SIG-M5 (cell line): ENCODE measurements at regions not wholly inside any gene's neighbourhood (a gene's known extent, or its start where the extent isn't known, plus 50 kb on each side); places are given as distances from the start of the nearest gene placed in this dataset.

Source experiments
- DNase-seq: peaks from one replicate; lab custom pipeline; 2025; lab: John Stamatoyannopoulos, UW

- no peak for DNase-seq
Observed at GRCh38 chr4:67229148-67229547, 316.2 kb downstream of the CENPC start.

DNA sequence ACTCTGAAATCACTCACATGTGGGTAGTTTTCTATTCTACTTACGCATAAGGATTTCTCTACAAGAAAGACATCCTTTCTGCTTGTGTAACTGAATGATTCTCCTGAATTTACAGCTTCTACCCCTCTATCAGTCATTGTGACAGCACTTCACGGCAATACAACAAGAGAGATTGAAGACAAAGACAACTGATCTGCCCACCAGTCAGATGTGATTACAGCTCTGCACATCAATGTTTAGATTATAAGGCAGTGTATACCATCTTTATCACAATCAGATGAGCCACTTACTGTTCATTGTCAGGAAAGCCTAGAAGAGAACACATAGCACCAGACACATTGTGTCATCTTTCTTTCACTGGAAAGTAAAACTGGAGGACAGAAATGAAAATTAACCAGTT is 324.4 kb downstream of the CENPC start:
- DNase-seq = no peak

GRCh38 chr4:67218883-67219282 is 326.4 kb downstream of the CENPC start:
- no peak for DNase-seq

- DNase-seq = no peak
Observed at GRCh38 chr4:67207941-67208441, 337.3 kb downstream of the CENPC start.

DNA sequence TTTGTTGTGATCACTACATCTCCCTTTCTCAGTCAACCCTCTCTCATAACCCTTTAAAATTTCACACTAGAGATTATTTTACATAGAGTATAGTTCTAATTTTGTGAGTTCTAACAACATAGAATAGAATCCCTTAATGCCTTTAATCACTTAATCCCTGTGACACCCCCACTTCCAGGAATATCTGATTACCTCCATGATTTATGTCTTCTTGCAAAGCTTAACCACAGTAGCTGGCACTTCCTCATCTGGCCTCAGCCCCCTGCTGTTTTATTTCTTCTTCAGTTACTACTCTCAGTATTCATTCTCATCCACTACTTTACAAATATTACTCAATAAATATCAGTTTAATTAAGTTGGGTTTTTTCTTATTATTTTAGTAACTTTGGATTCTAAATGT is 340.9 kb downstream of the CENPC start:
- no peak for DNase-seq

DNA sequence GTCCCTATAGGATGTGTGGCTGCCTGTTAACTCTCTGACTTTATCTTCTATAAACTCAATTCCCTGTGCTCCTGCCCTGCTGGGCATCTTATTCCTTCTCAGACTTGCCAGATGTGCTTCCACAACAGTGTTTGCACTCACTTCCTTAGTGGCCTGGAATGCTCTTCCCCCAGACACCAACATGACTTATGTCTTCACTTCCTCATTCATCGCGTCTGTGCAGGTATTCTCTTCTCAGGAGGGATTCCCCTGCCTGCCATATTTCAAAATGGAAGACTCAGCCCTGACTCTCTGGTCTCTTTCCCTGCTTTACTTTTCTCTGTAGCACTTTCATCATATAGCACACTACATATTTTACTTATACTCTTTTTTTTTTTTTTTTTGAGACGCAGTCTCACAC is 344.0 kb downstream of the CENPC start:
- no peak for DNase-seq

DNA sequence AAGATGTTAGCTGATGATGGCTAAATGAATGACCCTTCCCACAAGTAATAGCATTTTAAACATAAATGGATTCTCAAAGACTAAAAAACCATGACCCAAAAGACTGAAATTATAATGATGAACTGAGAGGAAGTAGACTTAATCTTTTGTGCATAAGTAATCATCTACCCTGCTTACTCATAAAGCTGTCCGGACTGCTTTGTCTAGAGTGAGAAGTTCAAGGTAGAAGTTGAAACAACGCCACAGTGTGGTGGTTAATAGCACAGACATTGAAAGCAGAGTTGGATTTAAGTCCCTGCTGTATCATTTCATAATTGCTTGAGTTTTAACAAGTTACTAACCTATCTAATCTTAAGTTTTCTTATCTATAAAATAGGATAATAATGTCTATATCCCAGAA is 346.6 kb downstream of the CENPC start:
- no peak for DNase-seq

GRCh38 chr4:67167849-67168248 is 377.5 kb downstream of the CENPC start:
- no peak for DNase-seq

DNA sequence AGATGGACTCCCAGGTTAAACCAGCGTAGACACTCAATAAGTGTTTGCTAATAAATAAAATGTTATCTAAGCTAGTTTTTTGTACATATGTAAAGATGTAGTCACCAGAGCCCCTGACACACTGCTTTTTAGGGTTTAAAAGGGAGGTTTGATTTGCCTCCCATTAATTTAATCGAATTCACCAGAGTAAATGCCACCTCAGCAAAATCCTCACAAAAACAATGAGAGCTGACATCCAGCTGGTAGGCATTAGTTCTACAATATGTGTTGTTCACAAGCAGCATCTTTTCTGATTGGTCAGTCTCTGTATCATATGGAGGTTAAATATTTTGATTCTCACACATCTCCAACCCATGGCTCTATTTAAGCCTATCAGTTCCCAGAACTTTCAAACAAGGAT is 382.6 kb downstream of the CENPC start:
- no peak for DNase-seq

GRCh38 chr4:67161311-67161710 is 384.0 kb downstream of the CENPC start:
- DNase-seq = no peak

GRCh38 chr4:67160394-67160793 is 384.9 kb downstream of the CENPC start:
- no peak for DNase-seq

- DNase-seq = no peak
Observed at GRCh38 chr4:67158666-67159065, 386.6 kb downstream of the CENPC start.

- no peak for DNase-seq
Observed at GRCh38 chr4:67152976-67153375, 392.3 kb downstream of the CENPC start.

GRCh38 chr4:67151376-67152343 is 393.6 kb downstream of the CENPC start:
- DNase-seq = no peak

DNA sequence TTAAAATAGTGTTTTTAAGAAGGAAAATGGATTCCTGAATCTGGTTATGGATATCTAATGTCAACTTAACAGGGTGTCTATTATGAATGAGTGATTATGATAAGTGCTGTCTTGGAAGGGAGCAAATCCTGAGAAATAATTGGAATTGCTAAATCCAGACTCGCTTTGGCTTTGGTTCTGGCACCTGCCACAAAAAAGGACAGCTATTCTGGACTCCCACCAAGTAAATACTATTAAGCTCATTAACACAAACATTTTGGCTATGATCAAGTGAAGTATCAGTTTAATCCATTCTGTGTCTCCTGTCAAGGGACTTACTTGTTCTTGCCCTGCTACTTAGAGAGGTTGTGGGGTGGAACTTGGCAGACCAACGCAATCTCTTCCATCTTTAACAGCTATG is 403.7 kb downstream of the CENPC start:
- DNase-seq = no peak

DNA sequence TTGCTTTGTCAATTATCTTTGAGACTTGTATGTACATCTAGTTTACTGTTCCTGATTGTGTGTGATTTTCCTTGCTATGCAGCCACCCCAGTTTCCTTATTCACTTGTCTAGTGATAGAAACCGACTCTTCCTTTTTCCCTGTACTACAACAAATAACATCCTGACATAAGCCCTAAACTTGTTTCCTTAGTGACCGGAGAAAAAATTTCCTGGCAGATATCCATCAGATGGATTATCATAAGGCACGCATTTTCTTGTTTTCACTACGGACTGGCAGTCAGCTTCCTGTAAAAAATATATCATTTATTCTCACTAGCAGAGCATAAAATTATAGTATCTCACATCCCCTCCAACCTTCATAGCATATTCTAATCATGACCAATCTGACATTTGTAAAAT is 410.7 kb downstream of the CENPC start:
- DNase-seq = no peak

GRCh38 chr4:67133162-67133561 is 412.1 kb downstream of the CENPC start:
- DNase-seq = no peak

- no peak for DNase-seq
Observed at GRCh38 chr4:67131224-67131623, 414.1 kb downstream of the CENPC start.

DNA sequence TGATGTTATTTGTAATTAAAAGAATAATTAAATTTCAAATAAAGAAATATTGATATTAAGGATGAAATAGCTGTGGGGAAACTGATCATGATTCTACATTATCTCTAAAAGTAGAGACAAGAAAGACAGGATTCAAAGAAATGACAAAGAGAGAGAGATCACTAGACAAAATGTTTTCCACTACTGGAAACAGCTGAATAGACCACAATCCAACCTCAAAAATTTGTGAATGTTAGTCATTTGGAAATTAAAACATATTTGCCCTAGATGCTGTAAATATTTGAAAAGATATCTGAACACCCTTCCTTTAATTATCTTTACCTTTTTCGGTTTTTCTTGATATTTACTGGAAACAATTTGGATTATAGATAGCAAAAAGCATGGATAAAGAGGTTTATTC is 414.9 kb downstream of the CENPC start:
- no peak for DNase-seq

GRCh38 chr4:67126570-67126969 is 418.7 kb downstream of the CENPC start:
- no peak for DNase-seq

- DNase-seq = no peak
Observed at GRCh38 chr4:67125636-67126514, 419.4 kb downstream of the CENPC start.

DNA sequence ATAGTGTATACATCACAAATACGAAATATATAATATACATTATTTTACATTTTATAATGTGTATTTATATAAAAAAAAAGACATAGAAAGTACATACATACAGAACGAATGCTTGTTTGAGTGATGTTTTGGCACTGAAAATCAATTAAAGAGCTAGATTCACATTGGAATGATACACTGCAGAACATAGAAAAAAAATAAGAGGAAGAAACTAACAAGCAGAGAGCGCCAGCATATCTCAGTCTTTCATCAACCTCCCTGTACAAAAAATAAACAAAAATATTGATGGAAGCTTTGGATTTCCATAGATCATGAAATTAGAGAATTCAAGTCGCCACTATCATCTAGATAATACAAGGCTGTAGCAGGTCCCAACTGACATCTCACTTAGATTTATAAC is 420.6 kb downstream of the CENPC start:
- DNase-seq = no peak

GRCh38 chr4:67122029-67122428 is 423.3 kb downstream of the CENPC start:
- no peak for DNase-seq
